Muscle layer of duodenum (tissue), 2 donors: ENCODE measurements at regions not wholly inside any gene's neighbourhood (a gene's known extent, or its start where the extent isn't known, plus 50 kb on each side); places are given as distances from the start of the nearest gene placed in this dataset.

Experiments
- H3K27ac ChIP-seq: one replicate; pipeline ENCODE4 v1.7.0; 2013; ENCODE audit warnings: mild to moderate bottlenecking, low read length
- H3K27me3 ChIP-seq: one replicate; pipeline ENCODE4 v1.7.0; 2013; ENCODE audit warnings: low read depth, mild to moderate bottlenecking, control low read depth, low read length
- H3K36me3 ChIP-seq, 2 donors: one replicate each; pipeline ENCODE4 v1.7.0; 2013; ENCODE audit warnings: low read length in 2 of 2, control low read depth in 1 of 2, mild to moderate bottlenecking in 1 of 2; ENCODE audit not compliant: insufficient read depth in 2 of 2, control insufficient read depth in 1 of 2
- H3K4me1 ChIP-seq, 2 donors: one replicate each; pipeline ENCODE4 v1.7.0; 2013; ENCODE audit warnings: low read length in 2 of 2, mild to moderate bottlenecking in 2 of 2, control low read depth in 1 of 2, moderate library complexity in 1 of 2; ENCODE audit not compliant: insufficient read depth in 2 of 2, control insufficient read depth in 1 of 2
- H3K4me3 ChIP-seq, 2 donors: one replicate each; pipeline ENCODE4 v1.7.0; 2013; ENCODE audit warnings: low read length in 2 of 2, low read depth in 1 of 2, mild to moderate bottlenecking in 1 of 2
- H3K9me3 ChIP-seq, 2 donors: one replicate each; pipeline ENCODE4 v1.7.0; 2013; ENCODE audit warnings: low read length in 2 of 2, control low read depth in 1 of 2, mild to moderate bottlenecking in 1 of 2; ENCODE audit not compliant: control insufficient read depth in 1 of 2
- donor health status: healthy.

GRCh38 chr12:69150083-69150795, 89.1 kb upstream of the CPSF6 start:
- Histone ChIP-seq H3K4me3 (no peak overlapping the region), H3K27ac (no peak overlapping the region), H3K4me1 (peaks cover 0 to 6% of the 10 kb centered on the region in 2 donors)

DNA sequence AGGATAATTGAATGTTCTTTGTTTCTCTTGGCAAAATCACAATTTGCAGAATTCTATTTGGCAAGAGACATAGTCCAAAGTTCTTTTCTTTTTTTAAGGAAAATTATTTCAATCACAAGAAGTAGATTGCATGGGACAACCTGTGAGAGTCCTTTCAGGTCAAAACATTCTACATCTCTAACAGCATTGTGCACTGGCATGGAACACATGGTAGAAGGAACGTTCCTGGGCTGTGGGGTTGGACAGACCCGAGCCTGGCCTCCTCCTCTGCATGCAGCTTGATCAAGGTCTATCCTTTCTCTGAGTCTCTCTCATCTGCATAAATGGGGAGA, 88.6 kb upstream of the CPSF6 start:
- H3K27me3 ChIP-seq, result no peaks in the 10 kb centered on the region
- no peaks in the 10 kb centered on the region for H3K9me3 ChIP-seq
- H3K36me3 ChIP-seq, result no peaks in the 10 kb centered on the region
- H3K4me1 ChIP-seq, result peaks cover 0 to 6% of the 10 kb centered on the region in 2 donors
- no peak overlapping the region for H3K27ac ChIP-seq
- H3K4me3 ChIP-seq, result no peak overlapping the region

More at GRCh38 chr12:69150083-69150795, 89.1 kb upstream of the CPSF6 start:
- Histone ChIP-seq H3K9me3 (no peaks in the 10 kb centered on the region), H3K36me3 (no peaks in the 10 kb centered on the region), H3K27me3 (no peaks in the 10 kb centered on the region)

- Histone ChIP-seq H3K27ac (no peak overlapping the region), H3K27me3 (no peaks in the 10 kb centered on the region), H3K4me1 (peaks cover 0 to 6% of the 10 kb centered on the region in 2 donors), H3K36me3 (no peaks in the 10 kb centered on the region), H3K9me3 (no peaks in the 10 kb centered on the region), H3K4me3 (no peak overlapping the region)
These were observed 88.1 kb upstream of the CPSF6 start for GRCh38 chr12:69151254-69151764.

- Histone ChIP-seq H3K27me3 (no peaks in the 10 kb centered on the region), H3K4me3 (no peak overlapping the region), H3K36me3 (no peaks in the 10 kb centered on the region), H3K4me1 (peaks cover 5 to 12% of the 10 kb centered on the region in 2 donors), H3K27ac (no peak overlapping the region), H3K9me3 (no peaks in the 10 kb centered on the region)
These were observed 84.6 kb upstream of the CPSF6 start for GRCh38 chr12:69154585-69155363.

- Histone ChIP-seq H3K27ac (no peak overlapping the region), H3K36me3 (no peaks in the 10 kb centered on the region), H3K4me1 (peaks cover 5 to 6% of the 10 kb centered on the region in 2 donors), H3K9me3 (no peaks in the 10 kb centered on the region), H3K27me3 (no peaks in the 10 kb centered on the region), H3K4me3 (no peak overlapping the region)
These were observed 82.2 kb upstream of the CPSF6 start for GRCh38 chr12:69157023-69157655.

DNA sequence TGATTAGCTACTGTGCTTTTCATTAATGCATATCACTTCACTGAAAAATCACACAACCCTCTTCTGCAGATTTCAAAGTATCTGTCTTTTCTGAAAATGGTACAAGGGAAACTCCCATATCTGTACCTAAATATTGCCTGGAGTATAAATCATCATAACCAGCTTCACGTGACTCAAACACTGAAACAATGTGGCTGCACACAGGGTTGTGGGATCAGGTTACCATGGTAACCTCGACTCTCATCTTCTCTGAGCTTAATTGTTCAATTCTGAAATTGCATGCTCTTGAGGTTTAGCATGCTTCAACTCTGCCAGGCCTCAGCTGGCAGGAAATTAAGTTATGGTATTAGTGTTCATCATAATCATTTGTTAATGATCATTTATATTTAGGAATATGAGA, 77.5 kb upstream of the CPSF6 start:
- no peaks in the 10 kb centered on the region for H3K27me3 ChIP-seq
- H3K27ac ChIP-seq, result no peak overlapping the region
- H3K9me3 ChIP-seq, result no peaks in the 10 kb centered on the region
- no peak overlapping the region for H3K4me3 ChIP-seq
- H3K4me1 ChIP-seq, result peaks cover 3 to 4% of the 10 kb centered on the region in 2 donors
- no peaks in the 10 kb centered on the region for H3K36me3 ChIP-seq

- Histone ChIP-seq H3K4me1 (no peaks in the 10 kb centered on the region), H3K9me3 (no peaks in the 10 kb centered on the region), H3K36me3 (no peaks in the 10 kb centered on the region), H3K4me3 (no peak overlapping the region), H3K27ac (no peak overlapping the region), H3K27me3 (no peaks in the 10 kb centered on the region)
These were observed 75.5 kb upstream of the CPSF6 start for GRCh38 chr12:69163681-69164362.

- no peak overlapping the region for H3K4me3 ChIP-seq
- H3K4me1 ChIP-seq, result no peaks in the 10 kb centered on the region
- H3K27ac ChIP-seq, result no peak overlapping the region
- no peaks in the 10 kb centered on the region for H3K36me3 ChIP-seq
- H3K9me3 ChIP-seq, result no peaks in the 10 kb centered on the region
- no peaks in the 10 kb centered on the region for H3K27me3 ChIP-seq
These were observed 71.7 kb upstream of the CPSF6 start for GRCh38 chr12:69167648-69168165.

GRCh38 chr12:69168363-69168762, 71.0 kb upstream of the CPSF6 start:
- Histone ChIP-seq H3K27ac (no peak overlapping the region), H3K4me1 (no peaks in the 10 kb centered on the region), H3K36me3 (no peaks in the 10 kb centered on the region), H3K9me3 (no peaks in the 10 kb centered on the region), H3K27me3 (no peaks in the 10 kb centered on the region), H3K4me3 (no peak overlapping the region)

DNA sequence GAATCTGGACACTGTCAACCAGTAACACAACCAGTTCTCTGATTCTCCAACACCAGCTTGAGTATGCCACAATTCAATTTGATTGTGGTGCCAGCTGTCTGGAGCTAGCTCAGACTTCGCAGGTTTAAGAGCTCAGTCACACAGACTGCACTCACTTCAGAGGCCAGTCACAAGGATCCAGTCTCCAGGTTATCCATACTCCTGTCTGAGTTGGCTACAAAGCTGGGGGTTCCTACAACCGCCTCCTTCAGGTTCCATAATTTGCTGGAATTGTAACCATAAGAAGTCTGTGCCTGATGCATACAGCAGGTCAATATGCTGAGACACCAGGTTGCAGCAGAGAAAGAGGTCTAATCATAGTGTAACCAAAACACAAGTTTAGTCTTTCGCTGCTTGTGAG, 70.5 kb upstream of the CPSF6 start:
- H3K9me3 ChIP-seq, result no peaks in the 10 kb centered on the region
- no peaks in the 10 kb centered on the region for H3K36me3 ChIP-seq
- no peaks in the 10 kb centered on the region for H3K4me1 ChIP-seq
- H3K4me3 ChIP-seq, result no peak overlapping the region
- H3K27ac ChIP-seq, result no peak overlapping the region
- H3K27me3 ChIP-seq, result no peaks in the 10 kb centered on the region

DNA sequence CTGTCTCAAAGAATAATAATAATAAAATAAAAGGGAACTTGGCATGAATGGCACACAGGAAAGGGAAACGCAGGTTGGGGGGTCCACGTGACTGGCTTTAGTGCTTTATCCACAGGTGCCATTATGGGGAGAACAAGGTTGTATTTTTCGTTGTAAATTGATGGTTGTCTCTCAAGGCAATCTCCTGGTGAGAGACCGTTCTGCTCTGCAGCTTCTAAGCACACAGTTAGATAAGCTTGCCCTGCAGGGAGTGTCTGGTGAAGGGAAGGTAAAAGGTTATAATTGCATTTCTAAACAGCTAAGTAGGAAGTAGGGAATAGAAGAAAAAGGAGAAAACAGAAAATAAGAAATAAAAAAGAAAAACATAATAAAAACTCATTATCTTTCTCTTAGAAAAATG, 69.1 kb upstream of the CPSF6 start:
- Histone ChIP-seq H3K4me1 (no peaks in the 10 kb centered on the region), H3K9me3 (no peaks in the 10 kb centered on the region), H3K27ac (no peak overlapping the region), H3K27me3 (no peaks in the 10 kb centered on the region), H3K4me3 (no peak overlapping the region), H3K36me3 (no peaks in the 10 kb centered on the region)
